ENCODE measurements at regions not wholly inside any gene's neighbourhood (a gene's known extent, or its start where the extent isn't known, plus 50 kb on each side); places are given as distances from the start of the nearest gene placed in this dataset.
"Not testable (repeated sequence)": the region's sequence is repeated elsewhere in the genome, so short reads cannot be mapped to it uniquely, and the experiment has no call there.

DNA sequence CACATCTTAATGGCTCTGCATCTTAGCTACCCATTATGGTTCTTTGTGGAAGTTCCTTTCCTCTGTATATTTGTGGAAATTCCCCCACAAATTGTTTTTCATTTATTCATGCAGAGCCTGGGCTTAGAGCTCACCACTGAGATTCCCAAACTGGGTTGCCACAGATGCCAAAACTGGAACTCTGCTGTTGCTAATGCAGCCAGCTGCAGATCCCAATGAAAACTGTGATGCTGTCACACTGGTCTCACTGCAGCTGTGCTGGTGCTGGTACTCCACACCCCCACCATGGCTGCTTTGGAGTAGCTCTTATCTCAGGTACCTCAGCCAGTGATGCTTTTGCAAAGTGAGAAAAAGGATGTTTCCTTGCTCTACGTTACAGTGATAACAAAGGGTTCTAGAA is 87.7 kb downstream of the DCK start:
- in situ Hi-C loops (cut with HindIII; ENCODE audit: low pct_unique_long_range_greater_than_20kb, low sequenced_read_pairs), result no loop called here
- DNase-seq (ENCODE audit: low read depth), result no peak

DNA sequence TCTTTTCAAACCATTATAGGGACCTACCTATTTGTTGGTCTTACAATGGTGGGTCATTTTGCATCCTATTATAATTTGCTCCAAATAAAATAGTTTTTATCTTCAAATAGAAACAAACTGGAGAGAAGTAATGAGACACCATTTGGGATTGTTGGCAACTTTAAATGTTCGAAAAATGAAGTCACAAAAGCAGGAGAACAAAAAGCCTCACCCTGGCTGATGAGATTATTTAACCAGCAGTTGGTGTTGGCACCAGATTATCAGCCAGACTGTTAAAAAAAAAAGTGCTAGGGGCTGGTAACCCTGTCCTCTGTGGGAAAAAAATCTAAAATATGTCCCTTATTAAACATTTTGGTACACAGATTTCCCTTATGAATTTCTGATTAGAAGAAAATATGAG is 100.3 kb downstream of the DCK start:
- DNase-seq (ENCODE audit: low read depth), result no peak
- in situ Hi-C loops (cut with HindIII; ENCODE audit: low pct_unique_long_range_greater_than_20kb, low sequenced_read_pairs), result no loop called here

DNA sequence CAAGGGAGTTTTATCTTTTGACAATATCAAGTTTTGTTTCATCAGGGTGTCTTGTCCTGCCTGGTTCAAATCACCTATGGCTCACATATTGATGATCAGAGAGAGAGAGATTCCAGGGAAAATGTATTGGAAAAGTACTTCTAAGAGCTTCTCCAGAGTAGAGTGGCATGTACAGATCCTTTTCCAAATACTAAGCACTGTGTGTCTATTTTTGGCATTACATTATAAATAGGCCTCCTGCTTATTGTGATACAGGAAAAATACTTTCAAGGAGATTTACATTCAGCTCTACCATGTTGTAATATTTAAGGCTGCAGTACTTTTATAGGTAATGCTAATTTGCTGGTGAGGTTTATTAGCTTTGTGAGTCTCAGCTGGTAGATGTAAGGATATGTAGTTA is 100.8 kb downstream of the DCK start:
- in situ Hi-C loops (cut with HindIII; ENCODE audit: low pct_unique_long_range_greater_than_20kb, low sequenced_read_pairs), result no loop called here
- DNase-seq (ENCODE audit: low read depth), result no peak

DNA sequence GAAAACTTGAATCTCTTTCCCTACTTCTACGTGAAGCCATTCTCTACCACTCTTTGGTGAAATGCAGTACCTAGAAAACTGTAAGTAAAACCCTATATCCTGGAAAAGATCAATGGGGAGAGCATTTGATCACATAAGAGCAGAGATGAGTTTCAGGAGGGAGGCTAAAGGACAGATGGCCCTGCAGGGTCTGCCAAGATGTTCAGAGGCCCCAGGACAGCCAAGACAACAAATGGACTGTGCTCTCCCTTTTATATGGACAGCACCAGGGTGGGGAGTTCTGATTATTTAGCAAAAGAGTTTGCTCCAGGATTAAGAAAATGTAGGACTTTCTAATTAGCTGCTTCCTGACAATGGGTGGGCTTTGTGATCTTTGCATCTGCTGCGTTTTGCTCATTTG is 101.7 kb downstream of the DCK start:
- in situ Hi-C loops (cut with HindIII; ENCODE audit: low pct_unique_long_range_greater_than_20kb, low sequenced_read_pairs), result no loop called here
- no peak for DNase-seq (ENCODE audit: low read depth)

DNA sequence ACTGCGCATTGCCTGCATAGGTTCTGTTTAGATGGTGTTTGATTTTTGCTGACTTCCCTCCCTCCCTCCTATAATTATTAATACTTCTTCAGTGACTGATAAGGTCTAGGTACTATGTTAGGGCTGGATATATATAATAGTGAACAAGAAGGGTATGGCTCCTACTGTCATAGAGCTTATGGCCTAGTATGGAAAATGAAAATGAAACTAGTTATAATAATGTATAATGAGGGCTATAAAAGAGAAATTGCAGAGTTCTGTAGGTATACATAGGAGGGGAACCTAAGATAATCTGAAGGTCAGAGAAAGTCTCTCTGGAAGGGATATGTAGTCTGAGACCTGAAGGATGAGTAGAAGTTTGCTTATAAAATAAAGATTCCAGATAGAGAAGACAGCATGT is 102.1 kb downstream of the DCK start:
- DNase-seq (ENCODE audit: low read depth), result no peak
- in situ Hi-C loops (cut with HindIII; ENCODE audit: low pct_unique_long_range_greater_than_20kb, low sequenced_read_pairs), result no loop called here

DNA sequence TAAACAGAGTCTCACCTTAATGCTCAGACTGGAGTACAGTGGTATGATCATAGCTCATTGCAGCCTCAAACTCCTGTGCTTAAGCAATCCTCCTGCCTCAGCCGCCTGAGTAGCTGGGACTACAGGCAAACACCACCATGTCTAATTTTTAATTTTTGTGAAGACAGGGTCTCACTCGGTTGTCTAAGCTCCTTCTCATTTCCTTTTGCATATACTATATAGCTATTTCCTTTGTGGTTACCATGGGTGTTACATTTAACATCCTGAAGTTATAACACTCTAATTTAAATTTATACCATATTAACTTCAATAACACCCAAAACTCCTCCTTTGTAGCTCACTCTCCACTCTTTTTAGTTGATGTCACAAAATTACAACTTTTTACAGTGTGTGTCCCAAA is 114.3 kb downstream of the DCK start:
- in situ Hi-C loops (cut with HindIII; ENCODE audit: low pct_unique_long_range_greater_than_20kb, low sequenced_read_pairs), result no loop called here

DNA sequence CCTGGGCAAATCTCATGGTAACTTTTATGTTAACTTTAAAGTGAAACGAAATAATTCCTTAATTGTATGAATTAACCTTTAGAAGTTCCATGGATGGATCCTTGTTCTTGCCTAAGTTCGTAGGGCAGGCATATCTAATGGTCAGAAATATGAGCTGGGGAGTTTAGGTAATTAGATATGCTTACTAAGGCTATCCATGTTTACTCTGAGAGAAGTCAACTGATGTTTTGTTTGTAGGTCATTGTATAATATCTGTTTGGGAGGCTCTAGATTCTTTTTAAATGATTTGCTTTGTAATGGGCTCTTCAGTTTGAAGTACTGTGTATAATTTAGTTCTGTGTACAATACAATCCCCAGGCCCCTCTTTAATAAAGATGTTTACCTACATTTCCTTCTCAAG is 117.0 kb downstream of the DCK start:
- no peak for DNase-seq (ENCODE audit: low read depth)
- in situ Hi-C loops (cut with HindIII; ENCODE audit: low pct_unique_long_range_greater_than_20kb, low sequenced_read_pairs), result no loop called here

More for the DNA sequence above, 114.3 kb downstream of the DCK start:
- DNase-seq (ENCODE audit: low read depth), result no peak

DNA sequence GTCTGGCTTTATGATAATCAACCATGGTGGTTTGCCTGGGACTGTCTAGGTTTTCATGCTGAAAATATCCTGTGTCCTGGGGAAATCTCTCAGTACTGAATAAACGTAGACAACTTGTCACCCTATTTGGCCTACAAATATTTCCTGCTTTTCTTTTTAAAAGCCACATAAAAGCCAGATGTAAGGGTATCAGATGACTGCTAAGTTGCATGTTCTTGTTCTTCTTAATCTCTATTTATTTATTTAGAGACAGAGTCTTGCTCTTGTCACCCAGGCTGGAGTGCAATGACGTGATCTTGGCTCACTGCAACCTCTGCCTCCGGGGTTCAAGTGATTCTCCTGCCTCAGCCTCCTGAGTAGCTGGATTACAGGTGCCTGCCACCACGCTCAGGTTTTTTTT is 117.7 kb downstream of the DCK start:
- in situ Hi-C loops (cut with HindIII; ENCODE audit: low pct_unique_long_range_greater_than_20kb, low sequenced_read_pairs); DNase-seq (ENCODE audit: low read depth): not testable (repeated sequence)

DNA sequence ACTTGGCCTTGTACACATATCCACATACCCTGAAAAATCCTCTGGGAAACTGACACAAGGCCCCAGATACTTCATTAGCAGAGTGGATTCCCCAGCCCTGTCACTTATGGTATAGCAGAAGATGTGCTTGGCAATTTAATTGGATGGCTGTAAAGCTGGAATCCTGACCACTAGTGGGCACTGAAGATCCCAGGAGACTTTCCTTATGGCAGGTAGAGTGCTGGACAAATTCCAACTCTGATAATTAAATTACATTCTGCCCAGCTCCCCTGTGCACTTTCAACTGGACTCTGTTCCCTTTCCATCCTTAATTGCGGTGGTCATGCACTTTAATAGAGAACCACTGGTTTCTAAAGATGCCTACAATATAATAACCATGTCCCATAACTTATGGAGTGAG is 119.8 kb downstream of the DCK start:
- no peak for DNase-seq (ENCODE audit: low read depth)

DNA sequence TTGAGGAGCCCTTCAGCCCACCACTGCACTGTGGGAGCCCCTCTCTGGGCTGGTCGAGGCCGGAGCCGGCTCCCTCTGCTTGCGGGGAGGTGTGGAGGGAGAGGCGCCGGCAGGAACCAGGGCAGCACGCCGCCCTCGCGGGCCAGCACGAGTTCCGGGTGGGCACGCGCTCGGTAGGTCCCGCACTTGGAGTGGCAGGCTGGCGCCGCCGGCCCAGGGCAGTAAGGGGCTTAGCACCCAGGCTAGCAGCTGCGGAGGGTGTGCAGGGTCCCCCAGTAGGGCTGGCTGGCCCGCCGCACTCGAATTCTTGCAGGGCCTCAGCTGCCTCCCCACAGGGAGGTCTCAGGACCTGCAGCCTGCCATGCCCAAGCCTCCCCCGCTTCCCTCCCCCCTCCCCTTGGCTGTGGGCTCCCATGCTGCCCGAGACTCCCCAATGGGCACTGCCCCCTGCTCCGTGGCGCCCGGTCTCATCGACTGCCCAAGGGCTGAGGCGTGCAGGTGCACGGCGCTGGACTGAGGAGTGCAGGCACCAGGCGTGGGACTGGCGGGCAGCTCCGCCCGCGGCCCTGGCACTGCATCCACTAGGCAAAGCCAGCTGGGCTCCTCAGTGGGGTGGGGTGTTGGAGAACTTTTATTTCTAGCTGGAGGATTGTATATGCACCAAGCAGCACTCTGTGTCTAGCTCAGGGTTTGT is 127.5 kb downstream of the DCK start:
- in situ Hi-C loops (cut with HindIII; ENCODE audit: low pct_unique_long_range_greater_than_20kb, low sequenced_read_pairs), result no loop called here

More for the DNA sequence above, 119.8 kb downstream of the DCK start:
- in situ Hi-C loops (cut with HindIII; ENCODE audit: low pct_unique_long_range_greater_than_20kb, low sequenced_read_pairs), result no loop called here

DNA sequence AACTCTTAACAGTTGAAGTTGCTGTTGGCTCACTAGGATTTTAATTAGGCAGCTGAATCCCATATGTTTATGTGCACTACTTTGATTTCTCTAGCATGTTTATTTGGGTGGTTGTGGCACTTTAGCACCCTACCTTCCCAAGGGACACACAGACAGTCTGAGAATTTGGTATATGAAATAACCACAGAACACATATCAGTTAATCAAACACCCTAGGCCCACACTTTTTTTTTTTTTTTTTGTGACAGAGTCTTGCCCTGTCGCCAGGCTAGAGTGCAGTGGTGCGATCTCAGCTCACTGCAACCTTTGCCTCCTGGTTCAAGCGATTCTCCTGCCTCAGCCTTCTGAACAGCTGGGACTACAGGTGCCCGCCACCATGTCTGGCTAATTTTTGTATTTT is 130.5 kb downstream of the DCK start:
- in situ Hi-C loops (cut with HindIII; ENCODE audit: low pct_unique_long_range_greater_than_20kb, low sequenced_read_pairs), result no loop called here
- DNase-seq (ENCODE audit: low read depth), result no peak

More for the DNA sequence above, 127.5 kb downstream of the DCK start:
- DNase-seq (ENCODE audit: low read depth), result no peak

DNA sequence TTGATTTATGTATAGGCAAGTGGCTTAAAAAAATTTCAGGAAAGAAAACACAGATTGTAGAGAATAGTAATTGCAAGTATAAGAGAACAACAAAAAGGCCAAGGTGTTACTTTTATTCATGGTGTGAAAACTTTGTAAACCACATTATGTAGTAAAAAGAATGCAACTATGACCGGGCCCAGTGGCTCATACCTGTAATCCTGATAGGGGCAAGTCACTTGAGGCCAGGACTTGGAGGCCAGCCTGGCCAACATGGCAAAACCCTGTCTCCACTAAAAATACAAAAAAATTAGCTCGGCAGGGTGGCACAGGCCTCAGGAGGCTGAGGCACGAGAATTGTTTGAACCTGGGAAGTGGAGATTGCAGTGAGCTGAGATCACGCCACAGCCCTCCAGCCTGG is 131.7 kb downstream of the DCK start:
- DNase-seq (ENCODE audit: low read depth), result no peak
- in situ Hi-C loops (cut with HindIII; ENCODE audit: low pct_unique_long_range_greater_than_20kb, low sequenced_read_pairs), result no loop called here

DNA sequence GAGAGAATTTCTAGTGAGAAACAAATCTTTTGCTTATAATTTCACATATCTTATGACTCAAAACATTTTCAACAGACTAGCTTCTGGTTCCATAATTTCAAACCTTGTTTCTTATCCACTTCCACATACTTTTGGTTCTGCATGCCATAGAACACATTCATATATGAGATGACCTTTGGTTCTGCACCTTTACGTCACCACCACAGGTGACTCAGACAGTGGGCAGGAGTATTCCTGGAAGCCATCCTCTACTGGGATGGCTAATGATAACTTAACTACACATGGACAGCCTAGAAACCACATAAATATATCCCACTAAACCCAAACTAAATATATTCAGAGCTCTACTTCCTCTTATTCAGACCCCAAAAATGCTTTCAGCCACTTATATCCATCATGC is 133.3 kb downstream of the DCK start:
- in situ Hi-C loops (cut with HindIII; ENCODE audit: low pct_unique_long_range_greater_than_20kb, low sequenced_read_pairs), result no loop called here
- DNase-seq (ENCODE audit: low read depth), result peak; percentile 27

DNA sequence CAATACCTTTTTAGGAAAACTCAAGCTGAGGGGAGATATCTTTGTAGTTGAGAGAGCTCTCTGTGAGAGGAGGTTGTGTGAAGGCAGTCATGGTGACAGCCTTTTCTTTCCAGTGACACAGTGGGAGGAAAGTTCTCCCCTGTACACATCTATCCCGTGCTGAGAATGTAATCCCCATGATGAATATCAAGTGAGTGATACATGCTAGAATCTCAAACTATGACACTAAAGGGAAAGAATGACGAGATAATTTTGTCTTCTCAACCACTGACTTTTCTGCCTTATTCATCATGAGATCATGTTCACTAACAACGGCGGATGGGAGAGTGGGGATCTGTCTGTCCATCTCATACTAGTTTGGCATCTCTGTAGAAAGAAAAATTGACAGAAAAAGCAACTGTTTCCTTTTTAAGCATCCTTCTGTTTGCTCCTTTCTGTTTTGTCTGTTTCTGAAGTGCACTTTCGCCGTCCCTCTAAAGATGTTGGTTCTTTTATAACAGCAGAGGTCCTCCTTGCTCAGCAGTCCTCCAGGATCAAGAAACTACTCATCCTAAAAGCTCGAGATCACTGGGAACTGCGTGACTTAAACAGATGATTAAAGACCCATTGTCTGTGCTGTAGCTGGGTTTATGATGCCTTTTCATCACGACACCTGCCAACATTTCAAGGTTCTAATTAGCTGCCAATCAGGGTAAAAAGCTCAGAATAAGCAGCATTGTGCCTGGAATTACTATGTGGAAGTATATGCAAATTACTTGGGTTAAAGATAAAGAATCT is 137.6 kb downstream of the DCK start:
- no peak for DNase-seq (ENCODE audit: low read depth)
- in situ Hi-C loops (cut with HindIII; ENCODE audit: low pct_unique_long_range_greater_than_20kb, low sequenced_read_pairs), result no loop called here

DNA sequence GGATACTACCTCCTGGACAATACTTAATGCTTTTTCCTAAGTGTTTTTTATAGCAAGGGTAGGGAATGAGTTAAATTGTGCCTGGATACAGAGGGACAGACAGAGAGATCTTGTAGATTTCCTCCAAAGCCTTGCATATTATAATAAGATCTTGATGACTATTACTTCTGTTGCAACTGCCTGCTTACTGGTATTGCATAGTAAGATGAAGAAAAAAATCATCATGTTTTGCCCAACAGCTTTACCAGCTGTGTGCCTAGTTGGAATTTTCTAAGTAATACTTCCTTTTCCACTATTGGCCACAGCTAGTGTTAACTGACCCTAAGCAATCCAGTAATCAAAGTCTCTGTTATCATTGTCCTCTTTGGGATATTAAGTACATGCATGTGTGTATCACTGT is 139.0 kb downstream of the DCK start:
- in situ Hi-C loops (cut with HindIII; ENCODE audit: low pct_unique_long_range_greater_than_20kb, low sequenced_read_pairs), result no loop called here
- no peak for DNase-seq (ENCODE audit: low read depth)

DNA sequence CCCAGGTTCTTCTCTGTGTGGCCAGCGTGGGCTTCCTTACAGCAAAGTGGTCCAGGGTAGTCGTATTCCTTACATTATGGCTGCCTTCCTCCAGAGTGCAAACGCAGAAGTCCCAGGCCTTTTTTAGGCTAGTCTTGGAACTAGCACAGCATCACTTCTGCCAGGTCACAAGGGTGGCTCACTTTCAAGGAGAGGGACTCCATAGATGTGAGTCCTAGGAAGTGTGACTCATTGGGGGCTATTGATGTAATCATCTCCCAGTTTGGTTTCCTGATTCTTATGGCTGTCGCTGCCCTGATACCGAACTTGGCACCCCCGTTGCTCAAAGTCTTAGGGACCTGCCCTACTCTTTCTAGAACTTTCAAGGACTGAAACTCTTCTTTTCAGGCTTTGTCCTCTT is 140.0 kb downstream of the DCK start:
- in situ Hi-C loops (cut with HindIII; ENCODE audit: low pct_unique_long_range_greater_than_20kb, low sequenced_read_pairs), result no loop called here
- no peak for DNase-seq (ENCODE audit: low read depth)

DNA sequence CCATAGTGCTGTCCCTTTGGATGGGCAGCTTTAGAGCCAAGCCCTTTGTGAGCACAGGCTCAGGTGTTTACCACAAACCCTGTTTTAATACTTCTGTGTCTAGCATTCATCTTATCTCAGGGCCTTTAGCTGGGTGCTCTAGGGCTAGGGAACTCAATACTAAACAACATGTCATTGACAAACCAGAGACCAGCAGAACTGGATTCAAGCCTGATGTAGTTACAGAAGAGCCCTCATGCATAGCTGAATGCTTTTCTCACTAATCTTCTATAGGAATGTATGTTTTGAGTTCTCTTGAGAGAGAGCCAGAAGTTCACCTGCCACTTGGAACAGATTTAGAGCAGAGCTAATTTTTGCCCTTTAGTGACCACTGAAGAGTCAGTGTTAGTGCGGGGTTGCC is 142.6 kb downstream of the DCK start:
- no peak for DNase-seq (ENCODE audit: low read depth)
- in situ Hi-C loops (cut with HindIII; ENCODE audit: low pct_unique_long_range_greater_than_20kb, low sequenced_read_pairs), result no loop called here

DNA sequence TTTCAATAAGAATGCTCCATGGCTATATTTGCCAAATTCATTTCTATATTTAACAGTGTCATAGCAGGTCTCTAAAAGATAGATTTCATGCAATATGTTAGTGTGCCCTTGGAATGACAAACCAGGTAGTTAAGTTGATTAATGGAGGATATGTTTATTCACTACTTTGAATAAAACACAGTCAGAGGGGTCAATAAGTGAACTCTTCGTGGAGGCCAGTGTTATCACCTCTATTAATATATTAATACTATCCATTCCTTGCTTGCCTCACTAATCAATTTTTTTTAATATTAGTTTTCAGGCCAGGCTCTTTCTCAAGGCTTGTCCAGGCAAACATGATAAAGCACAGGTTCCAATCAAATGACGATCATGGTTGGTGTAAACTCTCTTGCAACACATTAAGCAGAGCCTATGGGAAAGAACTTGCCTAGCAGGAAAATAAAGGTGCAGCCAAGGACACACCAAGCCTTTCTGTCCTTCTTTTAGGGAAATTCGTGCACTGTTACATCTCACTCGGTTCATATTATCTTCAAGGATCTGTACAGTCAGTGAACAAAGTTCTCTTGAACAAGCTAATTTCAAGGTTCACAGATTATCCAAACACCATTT is 144.7 kb downstream of the DCK start:
- DNase-seq (ENCODE audit: low read depth), result no peak
- in situ Hi-C loops (cut with HindIII; ENCODE audit: low pct_unique_long_range_greater_than_20kb, low sequenced_read_pairs), result no loop called here

DNA sequence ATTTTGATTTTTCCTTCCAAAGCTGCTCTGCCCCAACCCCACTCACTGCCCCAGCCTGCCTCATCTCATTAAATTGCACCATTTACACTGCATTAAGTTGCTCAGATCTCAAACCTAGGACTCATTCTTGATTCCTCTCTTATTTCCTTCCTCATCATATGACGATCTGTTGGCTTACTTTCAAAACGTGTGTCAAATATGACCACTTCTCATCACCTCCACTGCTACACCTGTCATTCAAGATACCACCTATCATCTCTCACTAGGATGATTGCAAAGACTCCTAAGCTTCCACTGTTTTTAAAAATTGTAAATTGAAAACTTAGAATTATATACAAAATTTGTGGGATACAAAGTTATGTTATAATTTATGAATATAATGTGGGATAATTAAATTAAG is 147.1 kb downstream of the DCK start:
- in situ Hi-C loops (cut with HindIII; ENCODE audit: low pct_unique_long_range_greater_than_20kb, low sequenced_read_pairs), result no loop called here
- DNase-seq (ENCODE audit: low read depth), result no peak

DNA sequence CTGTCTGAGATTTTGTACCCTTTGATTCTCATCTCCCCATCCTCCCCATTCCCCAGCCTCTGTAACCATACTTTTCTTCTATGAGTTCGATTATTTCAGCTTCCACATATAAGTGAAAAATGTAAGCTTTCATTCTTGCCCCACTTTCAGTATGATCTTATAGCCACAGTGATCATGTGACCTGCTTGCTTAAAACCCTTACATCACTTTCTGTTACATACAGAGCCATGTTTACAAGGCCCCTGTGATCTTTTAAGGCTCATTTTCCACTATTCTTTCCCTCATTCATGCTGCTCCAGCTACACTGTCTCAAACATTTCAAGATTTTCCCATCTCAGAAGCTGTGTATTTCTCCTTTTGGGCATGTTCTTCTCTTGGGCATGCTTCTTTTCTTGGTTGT is 147.7 kb downstream of the DCK start:
- no peak for DNase-seq (ENCODE audit: low read depth)
- in situ Hi-C loops (cut with HindIII; ENCODE audit: low pct_unique_long_range_greater_than_20kb, low sequenced_read_pairs), result no loop called here

All from Caki2 (cell line).